H1 (cell line): ENCODE measurements at regions not wholly inside any gene's neighbourhood (a gene's known extent, or its start where the extent isn't known, plus 50 kb on each side); places are given as distances from the start of the nearest gene placed in this dataset.

ENCODE experiments used
- KDM1A ChIP-seq: fragments of 200-600, 300-600 bp; sonication (generic); IDR thresholded peaks from 2 replicates; pipeline ENCODE4 v1.7.1; 2016; ENCODE audit warnings: mild to moderate bottlenecking, low read length, borderline replicate concordance
- POLR2A ChIP-seq, 2 experiments: IDR thresholded peaks; 1 replicate in 1 of 2; 2 replicates in 1 of 2; pipeline ENCODE4 v1.6.1; 2011; ENCODE audit warnings: low read depth in 2 of 2, low read length in 2 of 2, mild to moderate bottlenecking in 2 of 2; ENCODE audit errors: control extremely low read depth in 1 of 2
- POLR2AphosphoS5 ChIP-seq: IDR thresholded peaks from 2 replicates; pipeline ENCODE4 v1.6.1; 2011; ENCODE audit warnings: low read depth, low read length
- SIRT6 ChIP-seq: IDR thresholded peaks from one replicate; pipeline ENCODE4 v1.7.1; 2012; ENCODE audit warnings: low read length, inconsistent platforms
- SP1 ChIP-seq: IDR thresholded peaks from 2 replicates; pipeline ENCODE4 v1.6.1; 2011; ENCODE audit warnings: low read depth, low read length
- TF ChIP-seq, protein P1 (sequence below): IDR thresholded peaks from 2 replicates; pipeline ENCODE4 v1.6.1; 2011; ENCODE audit warnings: low read length, improper control_type of control experiment
- TF ChIP-seq, protein P2 (sequence below), 3 experiments: IDR thresholded peaks; 1 replicate in 2 of 3; 2 replicates in 1 of 3; pipeline versions ENCODE4 v1.5.1 to v1.6.1; 2011; ENCODE audit warnings: low read length in 3 of 3, mild to moderate bottlenecking in 3 of 3, inconsistent platforms in 2 of 3, low read depth in 1 of 3, moderate library complexity in 1 of 3; ENCODE audit not compliant: insufficient read depth in 1 of 3; ENCODE audit errors: control extremely low read depth in 1 of 3

GRCh38 chr14:104294628-104294982, 156.2 kb downstream of the KIF26A start:
- TF ChIP-seq, protein P1, sequence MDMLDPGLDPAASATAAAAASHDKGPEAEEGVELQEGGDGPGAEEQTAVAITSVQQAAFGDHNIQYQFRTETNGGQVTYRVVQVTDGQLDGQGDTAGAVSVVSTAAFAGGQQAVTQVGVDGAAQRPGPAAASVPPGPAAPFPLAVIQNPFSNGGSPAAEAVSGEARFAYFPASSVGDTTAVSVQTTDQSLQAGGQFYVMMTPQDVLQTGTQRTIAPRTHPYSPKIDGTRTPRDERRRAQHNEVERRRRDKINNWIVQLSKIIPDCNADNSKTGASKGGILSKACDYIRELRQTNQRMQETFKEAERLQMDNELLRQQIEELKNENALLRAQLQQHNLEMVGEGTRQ, result no peak
- TF ChIP-seq, protein P2, sequence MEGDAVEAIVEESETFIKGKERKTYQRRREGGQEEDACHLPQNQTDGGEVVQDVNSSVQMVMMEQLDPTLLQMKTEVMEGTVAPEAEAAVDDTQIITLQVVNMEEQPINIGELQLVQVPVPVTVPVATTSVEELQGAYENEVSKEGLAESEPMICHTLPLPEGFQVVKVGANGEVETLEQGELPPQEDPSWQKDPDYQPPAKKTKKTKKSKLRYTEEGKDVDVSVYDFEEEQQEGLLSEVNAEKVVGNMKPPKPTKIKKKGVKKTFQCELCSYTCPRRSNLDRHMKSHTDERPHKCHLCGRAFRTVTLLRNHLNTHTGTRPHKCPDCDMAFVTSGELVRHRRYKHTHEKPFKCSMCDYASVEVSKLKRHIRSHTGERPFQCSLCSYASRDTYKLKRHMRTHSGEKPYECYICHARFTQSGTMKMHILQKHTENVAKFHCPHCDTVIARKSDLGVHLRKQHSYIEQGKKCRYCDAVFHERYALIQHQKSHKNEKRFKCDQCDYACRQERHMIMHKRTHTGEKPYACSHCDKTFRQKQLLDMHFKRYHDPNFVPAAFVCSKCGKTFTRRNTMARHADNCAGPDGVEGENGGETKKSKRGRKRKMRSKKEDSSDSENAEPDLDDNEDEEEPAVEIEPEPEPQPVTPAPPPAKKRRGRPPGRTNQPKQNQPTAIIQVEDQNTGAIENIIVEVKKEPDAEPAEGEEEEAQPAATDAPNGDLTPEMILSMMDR (IDR thresholded peaks at IDR 0.05; ENCODE audit: control extremely low read depth in 1 of 3, insufficient read depth in 1 of 3, low read depth in 1 of 3, low read length in 3 of 3), result no peak
- TF ChIP-seq SIRT6 (no peak), POLR2A (IDR thresholded peaks at IDR 0.05; ENCODE audit: control extremely low read depth in 1 of 2, low read depth in 2 of 2, low read length in 2 of 2) (no peak), POLR2AphosphoS5 (no peak), SP1 (no peak), KDM1A (no peak)
